GM18868 (cell line): ENCODE measurements at regions not wholly inside any gene's neighbourhood (a gene's known extent, or its start where the extent isn't known, plus 50 kb on each side); places are given as distances from the start of the nearest gene placed in this dataset.
"Not testable (repeated sequence)": the region's sequence is repeated elsewhere in the genome, so short reads cannot be mapped to it uniquely, and the experiment has no call there.

Experiments used
- ATAC-seq: cut with Tn5 transposase; IDR thresholded peaks from one replicate; pipeline ENCODE4 v1.9.1; 2021; ENCODE audit warnings: mild to moderate bottlenecking, moderate library complexity; ENCODE audit not compliant: unreplicated experiment

- no peak for ATAC-seq
Measured at GRCh38 chr6:74534465-74535211, 671.2 kb downstream of the COL12A1 start.

- no peak for ATAC-seq
Measured at GRCh38 chr6:74519163-74519562, 686.7 kb downstream of the COL12A1 start.

DNA sequence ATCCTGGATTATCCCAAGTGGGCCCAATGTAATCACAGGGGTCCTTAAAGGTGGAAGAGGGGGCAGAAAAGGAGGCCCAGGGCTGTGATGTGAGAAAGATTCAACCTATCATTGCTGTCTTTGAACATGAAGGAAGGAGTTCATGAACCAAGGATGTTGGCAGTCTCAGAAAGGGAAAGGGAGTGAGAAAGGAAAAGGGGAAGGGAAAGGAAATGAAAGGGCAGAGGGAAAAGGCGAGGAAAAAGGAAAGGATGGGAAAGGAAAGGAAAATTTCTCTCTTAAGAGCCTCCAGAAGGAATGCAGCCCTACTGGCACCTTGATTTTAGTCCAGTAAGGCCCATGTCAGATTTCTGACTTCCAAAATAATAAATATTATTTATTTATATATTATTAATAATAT is 687.8 kb downstream of the COL12A1 start:
- ATAC-seq: no peak

GRCh38 chr6:74510878-74511277 is 695.0 kb downstream of the COL12A1 start:
- no peak for ATAC-seq

GRCh38 chr6:74507649-74508048 is 698.2 kb downstream of the COL12A1 start:
- no peak for ATAC-seq

DNA sequence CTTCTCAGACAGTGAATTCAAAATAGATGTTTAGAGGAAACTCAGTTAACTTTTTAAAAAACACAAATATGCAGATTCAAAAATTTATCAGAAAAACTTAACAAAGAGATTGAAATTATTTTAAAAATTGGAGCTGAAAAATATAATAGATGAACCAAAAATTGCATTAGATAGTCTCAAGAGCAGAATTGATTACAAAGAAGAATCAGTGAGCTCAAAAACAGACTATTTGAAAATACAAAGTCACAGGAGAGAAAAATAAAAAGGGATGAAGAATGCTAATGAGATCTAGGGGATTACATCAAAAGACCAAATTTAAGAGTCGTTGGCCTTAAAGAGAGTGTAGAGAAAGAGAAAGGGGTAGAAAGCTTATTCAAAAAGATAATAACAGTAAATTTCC is 700.5 kb downstream of the COL12A1 start:
- ATAC-seq: no peak

GRCh38 chr6:74504941-74505340 is 700.9 kb downstream of the COL12A1 start:
- no peak for ATAC-seq

GRCh38 chr6:74492587-74492986 is 713.3 kb downstream of the COL12A1 start:
- no peak for ATAC-seq

DNA sequence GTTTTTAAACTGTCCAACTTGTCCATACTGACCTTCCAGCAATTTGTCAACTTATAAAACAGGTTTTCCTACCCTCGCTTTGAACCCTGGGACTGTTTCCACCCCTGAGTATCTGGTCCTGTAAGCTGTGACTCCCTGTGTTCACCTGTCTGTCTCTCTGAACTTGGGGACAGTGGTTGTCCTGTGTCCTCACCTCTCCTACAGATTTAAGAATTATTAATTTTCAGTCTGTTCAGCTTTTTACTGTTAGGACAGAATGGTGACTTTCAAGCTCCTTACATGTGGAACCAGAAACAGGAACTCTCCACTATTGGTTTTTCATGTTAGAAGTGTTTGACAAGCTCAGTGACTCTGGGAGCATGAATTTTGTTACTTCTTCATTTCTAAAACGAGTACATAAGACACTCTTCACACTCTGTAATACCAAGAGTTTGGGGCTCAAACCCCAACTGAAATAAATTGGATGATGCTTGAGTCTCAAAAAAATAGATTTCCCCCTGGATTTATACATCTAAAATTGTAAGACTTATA is 713.9 kb downstream of the COL12A1 start:
- ATAC-seq: no peak

- ATAC-seq: not testable (repeated sequence)
Measured at GRCh38 chr6:74488726-74489125, 717.1 kb downstream of the COL12A1 start.

DNA sequence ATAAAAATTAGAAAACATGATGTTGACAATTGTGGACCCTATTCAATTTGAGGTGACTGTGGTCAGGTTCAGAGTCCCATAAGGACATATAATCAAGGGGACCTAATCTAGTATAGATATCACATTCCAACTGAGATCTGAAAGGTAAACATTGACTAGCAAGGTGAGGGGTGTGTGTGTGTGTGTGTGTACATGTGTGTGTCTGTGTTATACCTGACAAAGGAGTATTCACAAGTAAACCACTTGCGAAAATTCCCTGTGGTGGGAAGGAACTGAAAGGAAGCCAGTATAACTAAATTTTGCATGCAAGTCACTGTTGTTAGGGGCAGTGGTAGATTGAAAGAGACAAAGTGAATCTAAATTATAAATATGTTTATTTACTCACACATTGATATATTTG is 723.7 kb downstream of the COL12A1 start:
- ATAC-seq: no peak

DNA sequence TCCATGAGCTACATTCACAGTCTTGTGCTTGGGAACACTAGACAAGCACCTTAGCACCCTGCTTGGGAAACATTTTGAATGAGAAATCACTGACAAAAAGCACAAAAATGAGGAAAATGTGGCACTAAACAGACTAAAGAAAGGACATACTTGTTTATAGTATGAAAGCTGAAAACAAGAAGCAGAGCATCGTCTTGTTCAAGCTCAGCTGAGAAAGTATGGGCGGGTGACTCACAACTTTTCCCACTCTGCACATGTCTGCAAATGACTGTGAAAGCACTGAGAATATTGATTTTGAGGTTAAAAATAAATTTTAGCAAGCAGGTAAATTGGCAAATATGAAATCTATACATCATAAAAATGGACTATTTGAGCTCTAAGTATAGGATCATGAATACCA is 725.3 kb downstream of the COL12A1 start:
- ATAC-seq: no peak

DNA sequence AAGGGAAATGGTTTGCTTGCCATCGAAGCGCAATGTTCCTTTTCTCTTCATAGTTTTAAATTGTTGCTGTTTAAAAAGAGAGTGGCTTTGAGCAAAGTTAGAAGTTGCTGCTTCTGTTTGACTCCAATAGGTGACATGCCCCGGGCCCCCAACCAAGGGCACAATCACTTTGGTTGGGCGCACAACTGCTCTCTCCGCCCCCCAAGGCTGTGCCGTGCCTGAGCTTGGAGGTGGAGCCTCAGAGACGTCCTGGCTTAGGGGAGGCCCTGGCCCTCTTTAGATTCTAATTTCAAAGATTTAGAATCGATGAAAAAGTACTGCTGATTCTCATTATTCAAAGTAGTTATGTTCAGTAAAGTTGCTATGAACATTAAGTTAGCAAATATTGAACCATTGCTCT is 725.9 kb downstream of the COL12A1 start:
- ATAC-seq: no peak

- ATAC-seq: no peak
Measured at GRCh38 chr6:74479420-74479819, 726.4 kb downstream of the COL12A1 start.

DNA sequence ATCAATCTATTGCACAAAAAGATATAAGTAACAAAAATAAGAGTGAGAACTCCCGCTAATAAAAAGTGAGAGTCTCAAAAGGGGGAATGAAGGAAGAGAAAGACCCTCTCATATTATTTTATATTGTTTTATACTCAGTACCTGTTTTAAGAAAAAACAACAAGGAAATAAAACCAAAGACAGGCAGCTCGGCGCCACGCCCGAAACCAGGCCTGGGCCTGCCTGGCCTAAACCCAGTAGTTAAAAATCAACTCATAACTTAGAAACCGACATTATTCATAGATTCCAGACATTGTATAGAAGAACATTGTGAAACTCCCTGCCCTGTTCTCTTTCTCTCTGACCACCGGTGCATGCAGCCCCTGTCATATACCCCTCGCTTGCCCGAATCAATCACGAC is 731.8 kb downstream of the COL12A1 start:
- not testable (repeated sequence) for ATAC-seq

DNA sequence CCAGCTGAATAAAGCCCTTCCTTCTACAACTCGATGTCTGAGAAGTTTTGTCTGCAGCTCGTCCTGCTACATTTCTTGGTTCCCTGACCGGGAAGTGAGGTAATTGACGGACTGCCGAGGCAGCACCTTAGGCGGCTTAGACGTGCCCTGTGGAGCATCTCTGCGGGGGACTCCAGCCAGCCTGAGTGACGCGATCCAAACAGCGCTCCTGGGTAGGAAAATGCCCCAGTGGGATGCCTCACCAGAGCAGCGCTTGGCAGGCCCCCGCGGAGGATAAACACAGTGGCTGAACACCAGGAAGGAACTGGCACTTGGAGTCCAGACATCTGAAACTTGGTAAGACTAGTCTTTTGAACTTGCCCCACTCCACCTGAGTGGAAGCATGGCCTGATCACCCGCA is 737.3 kb downstream of the COL12A1 start:
- ATAC-seq: not testable (repeated sequence)

DNA sequence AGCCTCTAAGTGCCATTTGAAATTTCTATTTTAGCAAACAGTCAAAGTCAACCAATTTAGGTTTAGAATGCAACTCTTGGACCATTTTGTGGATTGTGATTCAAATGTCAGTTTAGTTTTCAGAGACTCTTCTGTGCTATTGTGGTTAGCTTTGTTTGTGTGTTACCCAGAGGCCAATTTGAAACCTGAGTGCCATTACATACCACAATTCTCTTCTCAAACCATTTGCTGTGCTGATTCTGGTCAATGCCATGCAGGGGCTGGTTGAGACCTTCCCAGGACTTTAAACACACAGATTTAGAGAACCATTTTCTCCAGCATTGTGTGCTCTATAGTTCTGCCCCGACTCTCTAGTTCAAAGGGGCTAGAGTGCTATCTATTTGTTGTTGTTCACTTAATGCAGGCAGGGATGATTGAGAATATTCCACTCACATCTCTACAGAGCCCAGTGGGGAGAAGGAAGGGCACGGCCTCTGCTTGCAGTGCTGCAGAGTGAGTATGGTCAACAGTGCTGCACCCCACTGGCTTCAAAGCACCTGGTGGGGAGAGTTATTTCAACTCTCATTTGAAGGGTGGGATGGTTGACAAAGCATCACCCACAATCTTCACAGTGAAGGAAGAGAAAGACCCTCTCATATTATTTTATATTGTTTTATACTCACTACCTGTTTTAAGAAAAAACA is 738.2 kb downstream of the COL12A1 start:
- no peak for ATAC-seq

DNA sequence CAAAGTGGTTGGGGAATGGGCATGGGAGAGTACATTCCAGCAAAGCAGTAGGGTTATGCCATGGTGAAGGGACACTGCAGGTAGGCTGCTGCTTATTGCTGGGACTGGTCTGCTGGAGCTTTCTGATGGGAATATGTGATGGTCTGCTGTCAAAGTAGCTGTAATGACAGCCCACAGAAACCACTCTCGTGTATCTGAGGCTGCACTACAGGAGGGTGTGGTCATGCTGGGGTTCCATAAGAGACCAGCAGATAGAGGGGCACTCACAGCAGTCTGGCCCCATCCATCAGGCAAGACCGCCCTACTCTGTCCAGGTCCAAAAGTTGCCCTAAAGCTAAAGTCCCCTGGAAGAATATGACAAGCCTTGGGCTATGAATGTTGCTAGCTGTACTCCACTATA is 739.3 kb downstream of the COL12A1 start:
- ATAC-seq: no peak

- no peak for ATAC-seq
Measured at GRCh38 chr6:74459260-74459659, 746.6 kb downstream of the COL12A1 start.

DNA sequence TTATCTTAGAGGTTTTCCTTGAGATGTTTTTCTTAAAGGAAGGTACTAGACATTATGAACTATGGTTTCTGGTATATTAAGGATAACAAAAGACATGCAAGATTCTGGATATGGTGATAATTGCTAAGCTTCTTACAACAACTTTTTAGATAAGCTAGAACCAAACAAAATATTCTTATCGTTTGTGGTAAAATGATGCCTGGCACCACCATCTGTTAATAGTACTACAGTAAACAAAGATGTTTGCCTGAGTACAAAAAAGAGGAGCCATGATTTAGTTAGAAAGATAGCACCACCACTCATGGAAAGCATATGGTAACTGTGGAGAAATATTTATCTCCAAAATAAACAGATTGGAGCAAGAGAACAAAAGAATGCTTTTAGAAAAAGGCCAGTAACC is 747.3 kb downstream of the COL12A1 start:
- ATAC-seq: no peak

DNA sequence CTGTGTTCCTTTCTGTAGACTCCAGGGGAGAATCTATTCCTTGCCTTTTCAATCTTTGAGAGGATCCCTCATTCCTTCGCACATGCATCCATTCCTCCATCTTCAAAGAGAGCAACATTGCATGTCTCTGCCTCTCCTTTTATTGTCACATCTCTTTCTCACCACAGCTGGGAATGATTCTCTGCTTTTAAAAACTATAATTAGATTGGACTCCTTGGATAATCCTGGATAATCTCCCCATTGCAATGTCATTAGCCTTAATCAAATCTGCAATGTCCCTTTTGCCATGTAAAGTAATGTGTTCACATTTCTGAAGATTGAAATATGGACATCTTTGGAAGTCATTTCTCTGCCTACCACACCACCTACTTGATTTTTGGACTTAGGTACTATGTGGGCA is 750.1 kb downstream of the COL12A1 start:
- ATAC-seq: no peak

- ATAC-seq: no peak
Measured at GRCh38 chr6:74451953-74452352, 753.9 kb downstream of the COL12A1 start.
